A549 (cell line): ENCODE measurements at regions not wholly inside any gene's neighbourhood (a gene's known extent, or its start where the extent isn't known, plus 50 kb on each side); places are given as distances from the start of the nearest gene placed in this dataset.

Source experiments
- ATAC-seq, 2 experiments: fragments of 200-7000 bp in 1 of 2; fragments of >200 bp in 1 of 2; cut with Nextera tagmentation in 1 of 2; cut with Tn5 transposase in 1 of 2; 3 replicates each; pipeline versions ENCODE4 v1.8.0 to v1.9.1; 2018 to 2020; ENCODE audit warnings: mild to moderate bottlenecking in 1 of 2, moderate library complexity in 1 of 2
- CTCF ChIA-PET: fragments of 300-600 bp; sonication (Branson Sonifier 250); formaldehyde crosslinking; extraction: SDS; loops from one replicate; lab custom pipeline; 2021; ENCODE audit warnings: antibody characterized with exemption, inconsistent platforms; lab: Yijun Ruan, JAX
- POLR2A ChIA-PET: fragments of 350-600 bp; formaldehyde crosslinking; extraction: SDS; loops from one replicate; lab custom pipeline; 2021; ENCODE audit warnings: antibody characterized with exemption, inconsistent platforms; lab: Yijun Ruan, JAX
- DNase-seq, 2 experiments: peaks; one replicate each; pipeline versions ENCODE4 v3.0.0 to v3.0.0-alpha.2; 2011 to 2016; ENCODE audit warnings: low read depth in 1 of 2, low spot score in 1 of 2
- FAIRE-seq: peaks from 2 replicates; lab custom pipeline; 2011; peaks lifted over from hg19 to GRCh38; lab: Jason Lieb, UNC
- H3K27ac ChIP-seq, 2 experiments: fragments of >200 bp; sonication (Bioruptor Twin); formaldehyde crosslinking; 3 replicates each; pipeline ENCODE4 v1.5.1; 2016 to 2017
- H3K4me1 ChIP-seq: fragments of >200 bp; sonication (Bioruptor Twin); formaldehyde crosslinking; 3 replicates; pipeline ENCODE4 v1.6.1; 2016
- H3K4me2 ChIP-seq: fragments of >200 bp; sonication (Bioruptor Twin); formaldehyde crosslinking; 3 replicates; pipeline ENCODE4 v1.6.1; 2016
- H3K4me3 ChIP-seq: fragments of >200 bp; sonication (Bioruptor Twin); formaldehyde crosslinking; 3 replicates; pipeline ENCODE4 v1.5.1; 2016
- H3K9me3 ChIP-seq: fragments of >200 bp; sonication (Bioruptor Twin); formaldehyde crosslinking; 3 replicates; pipeline ENCODE4 v1.6.1; 2016
- ATOH8 ChIP-seq: fragments of 250-450 bp; sonication (Bioruptor Pico); IDR thresholded peaks from 2 replicates; pipeline ENCODE4 v1.5.0; 2020; ENCODE audit warnings: low read depth, mild to moderate bottlenecking, moderate library complexity
- CBX2 ChIP-seq: fragments of 200-600 bp; sonication (generic); IDR thresholded peaks from 2 replicates; pipeline ENCODE4 v1.6.1; 2016; ENCODE audit warnings: low read depth, mild to moderate bottlenecking, borderline replicate concordance
- CHD2 ChIP-seq: fragments of 150-350 bp; IDR thresholded peaks from 2 replicates; pipeline ENCODE4 v1.6.1; 2014; ENCODE audit warnings: low read length; ENCODE audit not compliant: partially characterized antibody
- EP300 ChIP-seq, 2 experiments: fragments of >200 bp; sonication (Bioruptor Twin); formaldehyde crosslinking; IDR thresholded peaks; 2 replicates in 1 of 2; 3 replicates in 1 of 2; pipeline ENCODE4 v1.6.1; 2016 to 2017
- ESRRA ChIP-seq: fragments of 150-350 bp; IDR thresholded peaks from 2 replicates; pipeline ENCODE4 v1.6.1; 2014; ENCODE audit warnings: mild to moderate bottlenecking, low read length, borderline replicate concordance
- FOSB ChIP-seq: fragments of 250-450 bp; sonication (Bioruptor Pico); IDR thresholded peaks from 2 replicates; pipeline ENCODE4 v1.5.0; 2020; ENCODE audit warnings: mild to moderate bottlenecking, moderate library complexity
- FOSL2 ChIP-seq, 2 experiments: fragments of 450-650 bp in 1 of 2; fragments of >200 bp in 1 of 2; sonication (Bioruptor Twin) in 1 of 2; formaldehyde crosslinking; IDR thresholded peaks; 2 replicates each; pipeline versions ENCODE4 v1.5.0 to v1.6.1; 2016 to 2020; ENCODE audit warnings: mild to moderate bottlenecking in 1 of 2, moderate library complexity in 1 of 2
- FOXS1 ChIP-seq: fragments of 250-450 bp; sonication (Bioruptor Pico); IDR thresholded peaks from 2 replicates; pipeline ENCODE4 v1.5.0; 2020; ENCODE audit warnings: mild to moderate bottlenecking, moderate library complexity
- GATA3 ChIP-seq: IDR thresholded peaks from 2 replicates; pipeline ENCODE4 v1.6.1; 2012; ENCODE audit warnings: borderline replicate concordance
- JUN ChIP-seq, 2 experiments: fragments of >200 bp; sonication (Bioruptor Twin); formaldehyde crosslinking; IDR thresholded peaks; 2 replicates in 1 of 2; 3 replicates in 1 of 2; pipeline ENCODE4 v1.6.1; 2016 to 2017
- JUNB ChIP-seq: fragments of >200 bp; sonication (Bioruptor Twin); formaldehyde crosslinking; IDR thresholded peaks from 2 replicates; pipeline ENCODE4 v1.6.1; 2016
- KDM1A ChIP-seq: fragments of 200-600 bp; sonication (generic); IDR thresholded peaks from 2 replicates; pipeline ENCODE4 v1.6.1; 2016; ENCODE audit warnings: low read depth, mild to moderate bottlenecking
- MAFK ChIP-seq: fragments of 450-650 bp; IDR thresholded peaks from 2 replicates; pipeline ENCODE4 v1.6.1; 2014; ENCODE audit not compliant: partially characterized antibody
- MYC ChIP-seq: IDR thresholded peaks from 2 replicates; pipeline ENCODE4 v1.6.1; 2012; ENCODE audit warnings: mild to moderate bottlenecking, inconsistent platforms, low read length, improper control_type of control experiment, borderline replicate concordance
- NPAS2 ChIP-seq: fragments of 250-450 bp; sonication (Bioruptor Pico); IDR thresholded peaks from 2 replicates; pipeline ENCODE4 v1.8.0; 2022; ENCODE audit warnings: mild to moderate bottlenecking, moderate library complexity, borderline replicate concordance
- NR3C1 ChIP-seq: fragments of >200 bp; sonication (Bioruptor Twin); formaldehyde crosslinking; IDR thresholded peaks from 3 replicates; pipeline ENCODE4 v1.6.1; 2017
- PBX3 ChIP-seq: IDR thresholded peaks from 2 replicates; pipeline ENCODE4 v1.6.1; 2012
- POLR2AphosphoS2 ChIP-seq: conservative IDR thresholded peaks from 2 replicates; pipeline ENCODE4 v1.6.1; 2012; ENCODE audit warnings: low read length, improper control_type of control experiment, inconsistent platforms
- RCOR1 ChIP-seq: fragments of 150-350 bp; IDR thresholded peaks from 2 replicates; pipeline ENCODE4 v1.6.1; 2014; ENCODE audit warnings: antibody characterized with exemption, low read length, low read depth
- RFX5 ChIP-seq: fragments of 450-650 bp; IDR thresholded peaks from 2 replicates; pipeline ENCODE4 v1.7.1; 2014; ENCODE audit warnings: antibody characterized with exemption, mild to moderate bottlenecking, moderate library complexity
- TFCP2L1 ChIP-seq: fragments of 250-450 bp; sonication (Bioruptor Pico); IDR thresholded peaks from 2 replicates; pipeline ENCODE4 v1.5.0; 2021; ENCODE audit warnings: mild to moderate bottlenecking
- ZFP36 ChIP-seq: fragments of 450-650 bp; IDR thresholded peaks from 2 replicates; pipeline ENCODE4 v1.6.1; 2014; ENCODE audit warnings: borderline replicate concordance; ENCODE audit not compliant: partially characterized antibody
- ZNF302 ChIP-seq: fragments of 250-450 bp; sonication (Bioruptor Pico); IDR thresholded peaks from 2 replicates; pipeline ENCODE4 v1.9.0; 2021; ENCODE audit warnings: inconsistent platforms, mild to moderate bottlenecking, moderate library complexity
- WGBS: methylation state at CpG from one replicate; pipeline ENCODE4 v1.1.6; 2017; ENCODE audit errors: missing lambda C conversion rate; 5-methylcytosine and 5-hydroxymethylcytosine counted together
- TF ChIP-seq, protein P1 (sequence below): IDR thresholded peaks from 2 replicates; pipeline ENCODE4 v1.6.1; 2012; ENCODE audit warnings: low read depth, borderline replicate concordance
- TF ChIP-seq, protein P2 (sequence below): fragments of >200 bp; sonication (Bioruptor Twin); formaldehyde crosslinking; IDR thresholded peaks from 3 replicates; pipeline ENCODE4 v1.5.1; 2016

DNA sequence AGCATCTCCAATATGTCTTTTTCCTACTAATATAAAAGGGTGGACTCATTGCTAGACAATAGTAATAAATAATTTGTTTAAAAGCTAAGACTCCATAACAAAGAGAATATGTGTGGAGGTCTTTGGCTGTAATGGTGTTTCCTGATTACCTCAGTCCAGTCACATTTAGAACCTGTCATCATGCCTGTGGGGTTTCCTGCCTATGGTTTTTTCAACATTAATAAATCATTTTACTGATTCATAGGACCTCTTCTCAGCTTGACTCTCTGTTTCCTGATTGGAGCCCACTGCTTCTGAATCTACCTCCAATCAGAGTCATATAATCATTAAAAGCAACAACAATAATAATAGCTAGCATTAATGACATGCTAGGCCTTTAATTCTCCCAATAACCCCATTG, 52.4 kb upstream of the GNAI1 start:
- Histone ChIP-seq H3K9me3 (no peaks in the 10 kb centered on the region), H3K4me3 (no peak overlapping the region), H3K4me1 (no peaks in the 10 kb centered on the region), H3K4me2 (no peak overlapping the region), H3K27ac (no peak overlapping the region)
- FAIRE-seq: no peak
- no peak for ATAC-seq
- no peak for DNase-seq
- TF ChIP-seq GATA3: no peak
- no peak for TF ChIP-seq ESRRA
- TF ChIP-seq CHD2: no peak
- no peak for TF ChIP-seq EP300 (IDR thresholded peaks at IDR 0.05)
- TF ChIP-seq KDM1A: no peak
- no peak for TF ChIP-seq TFCP2L1 (CRISPR knock-in tag)
- TF ChIP-seq JUNB: no peak
- no peak for TF ChIP-seq NPAS2 (CRISPR knock-in tag)
- TF ChIP-seq FOXS1: no peak
- TF ChIP-seq MAFK: no peak
- TF ChIP-seq ZFP36: no peak
- TF ChIP-seq MYC: no peak
- TF ChIP-seq ZNF302: no peak
- no peak for TF ChIP-seq NR3C1
- TF ChIP-seq, protein P1, sequence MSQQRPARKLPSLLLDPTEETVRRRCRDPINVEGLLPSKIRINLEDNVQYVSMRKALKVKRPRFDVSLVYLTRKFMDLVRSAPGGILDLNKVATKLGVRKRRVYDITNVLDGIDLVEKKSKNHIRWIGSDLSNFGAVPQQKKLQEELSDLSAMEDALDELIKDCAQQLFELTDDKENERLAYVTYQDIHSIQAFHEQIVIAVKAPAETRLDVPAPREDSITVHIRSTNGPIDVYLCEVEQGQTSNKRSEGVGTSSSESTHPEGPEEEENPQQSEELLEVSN: no peak
- TF ChIP-seq PBX3: no peak
- no peak for TF ChIP-seq POLR2AphosphoS2
- ChIA-PET POLR2A (no interaction called here), CTCF (interaction anchor here (0.6 kb wide), 1 partner anchor 313 kb away, joined by 3 read pairs; no protein-coding TSS in a partner anchor)

- no peaks in the 10 kb centered on the region for H3K4me1 ChIP-seq
- no peak overlapping the region for H3K27ac ChIP-seq
- peak overlapping the region; percentile 75; the same call in 1 of the 3 replicates for H3K4me2 ChIP-seq
- FAIRE-seq: no peak
- no peak for TF ChIP-seq CBX2
- no peak for DNase-seq
- CTCF ChIA-PET: interaction anchor here (1.3 to 1.6 kb wide), 3 partner anchors 10 to 31 kb away, joined by 3 to 5 read pairs (median 4); no protein-coding TSS in a partner anchor
- no peak overlapping the region for H3K4me3 ChIP-seq
- no peaks in the 10 kb centered on the region for H3K9me3 ChIP-seq
- ATAC-seq: no peak
- WGBS: 97% methylated on average over 3 of the region's 3 CpGs
- POLR2A ChIA-PET: interaction anchor here (0.9 kb wide), 1 partner anchor 55 kb away, joined by 3 read pairs; the partner anchor contains the start of gene GNAI1
Measured at GRCh38 chr7:80078886-80079285, 55.7 kb upstream of the GNAI1 start.

DNA sequence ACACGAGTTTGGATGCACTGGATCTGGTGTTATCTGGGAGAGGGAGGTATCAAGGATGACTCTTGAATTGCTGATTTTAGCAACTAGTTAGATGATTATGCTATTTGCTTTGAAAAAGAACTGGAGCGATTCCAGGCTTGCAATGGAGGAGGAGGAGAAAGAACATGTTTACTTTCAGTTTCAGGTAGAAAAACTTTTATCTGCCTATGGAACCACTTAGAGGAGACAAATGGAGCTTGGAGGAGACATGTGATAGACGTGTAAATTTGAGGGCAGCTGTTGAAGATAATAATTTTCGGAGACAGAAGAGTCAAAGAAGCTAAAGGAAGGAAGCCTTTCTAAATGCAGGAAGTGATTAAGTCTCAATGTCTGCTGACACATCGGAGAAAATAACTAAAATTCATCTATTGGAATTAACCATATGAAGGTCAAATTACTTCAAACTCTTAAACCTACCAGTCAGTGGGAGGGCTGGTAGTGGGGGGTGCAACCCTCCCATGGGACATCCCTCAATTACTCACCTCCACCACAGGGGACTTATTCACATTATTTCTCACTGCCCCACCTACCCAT, 56.4 kb upstream of the GNAI1 start:
- Histone ChIP-seq H3K4me3 (peak overlapping the region; percentile 25), H3K9me3 (no peaks in the 10 kb centered on the region), H3K4me2 (peak overlapping the region; percentile 75), H3K27ac (peak overlapping the region; percentile 18 to 33; a peak in 4 of 6 replicates), H3K4me1 (no peaks in the 10 kb centered on the region)
- 22% methylated on average over 5 of the region's 5 CpGs for WGBS
- TF ChIP-seq JUNB: no peak
- TF ChIP-seq CBX2: no peak
- no peak for TF ChIP-seq FOSB (CRISPR knock-in tag)
- TF ChIP-seq, protein P2, sequence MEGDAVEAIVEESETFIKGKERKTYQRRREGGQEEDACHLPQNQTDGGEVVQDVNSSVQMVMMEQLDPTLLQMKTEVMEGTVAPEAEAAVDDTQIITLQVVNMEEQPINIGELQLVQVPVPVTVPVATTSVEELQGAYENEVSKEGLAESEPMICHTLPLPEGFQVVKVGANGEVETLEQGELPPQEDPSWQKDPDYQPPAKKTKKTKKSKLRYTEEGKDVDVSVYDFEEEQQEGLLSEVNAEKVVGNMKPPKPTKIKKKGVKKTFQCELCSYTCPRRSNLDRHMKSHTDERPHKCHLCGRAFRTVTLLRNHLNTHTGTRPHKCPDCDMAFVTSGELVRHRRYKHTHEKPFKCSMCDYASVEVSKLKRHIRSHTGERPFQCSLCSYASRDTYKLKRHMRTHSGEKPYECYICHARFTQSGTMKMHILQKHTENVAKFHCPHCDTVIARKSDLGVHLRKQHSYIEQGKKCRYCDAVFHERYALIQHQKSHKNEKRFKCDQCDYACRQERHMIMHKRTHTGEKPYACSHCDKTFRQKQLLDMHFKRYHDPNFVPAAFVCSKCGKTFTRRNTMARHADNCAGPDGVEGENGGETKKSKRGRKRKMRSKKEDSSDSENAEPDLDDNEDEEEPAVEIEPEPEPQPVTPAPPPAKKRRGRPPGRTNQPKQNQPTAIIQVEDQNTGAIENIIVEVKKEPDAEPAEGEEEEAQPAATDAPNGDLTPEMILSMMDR: no peak
- TF ChIP-seq RFX5: no peak
- TF ChIP-seq FOSL2 (IDR thresholded peaks at IDR 0.05): no peak
- TF ChIP-seq FOSL2 (CRISPR knock-in tag; IDR thresholded peaks at IDR 0.05): no peak
- TF ChIP-seq RCOR1: no peak
- no peak for TF ChIP-seq JUN (IDR thresholded peaks at IDR 0.05)
- no peak for TF ChIP-seq ATOH8
- no peak for FAIRE-seq
- ChIA-PET POLR2A (interaction anchor here (0.9 kb wide), 1 partner anchor 56 kb away, joined by 3 read pairs; the partner anchor contains the start of gene GNAI1), CTCF (interaction anchor here (0.6 to 1.6 kb wide), 8 partner anchors 11 to 350 kb away, joined by 3 to 5 read pairs (median 3); no protein-coding TSS in a partner anchor)
- DNase-seq: peak in 1 of 2 experiments; percentile 15
- ATAC-seq: peak; percentile 57 to 66; a peak in 4 of 6 replicates
